Fibroblast of lung (primary cell): ENCODE measurements at regions not wholly inside any gene's neighbourhood (a gene's known extent, or its start where the extent isn't known, plus 50 kb on each side); places are given as distances from the start of the nearest gene placed in this dataset.

Source experiments
- DNase-seq, 2 donors: peaks; one replicate each; pipeline versions ENCODE4 v3.0.0 to v3.0.0-alpha.2; 2010; ENCODE audit warnings: low read depth in 2 of 2
- H2AFZ ChIP-seq: 2 replicates; pipeline ENCODE4 v1.5.1; 2012; ENCODE audit warnings: low read length, control low read depth, inconsistent platforms
- H3K27ac ChIP-seq: 2 replicates; pipeline ENCODE4 v1.5.1; 2011; ENCODE audit warnings: low read length, control low read depth; ENCODE audit not compliant: insufficient read depth
- H3K27me3 ChIP-seq: 2 replicates; pipeline ENCODE4 v1.5.1; 2011; ENCODE audit warnings: mild to moderate bottlenecking, low read length; ENCODE audit not compliant: control insufficient read depth, insufficient read depth
- H3K36me3 ChIP-seq: 2 replicates; pipeline ENCODE4 v1.5.1; 2011; ENCODE audit warnings: low read length; ENCODE audit not compliant: control insufficient read depth, insufficient read depth
- H3K4me1 ChIP-seq: 2 replicates; pipeline ENCODE4 v1.5.1; 2011; ENCODE audit warnings: low read length; ENCODE audit not compliant: control insufficient read depth, insufficient read depth; ENCODE audit errors: extremely low read depth
- H3K4me2 ChIP-seq: 2 replicates; pipeline ENCODE4 v1.5.1; 2011; ENCODE audit warnings: low read length, control low read depth; ENCODE audit not compliant: insufficient read depth; ENCODE audit errors: extremely low read depth
- H3K4me3 ChIP-seq, 4 experiments: fragments of 200-600 bp in 1 of 4; sonication (generic) in 1 of 4; replicated peaks in 1 of 4; 2 replicates each; pipeline ENCODE4 v1.5.1; 2011 to 2016; ENCODE audit warnings: low read length in 4 of 4, low read depth in 3 of 4, mild to moderate bottlenecking in 3 of 4, control low read depth in 2 of 4, inconsistent platforms in 1 of 4, mixed read lengths in 1 of 4; ENCODE audit not compliant: insufficient read depth in 1 of 4; ENCODE audit errors: control extremely low read depth in 1 of 4
- H3K79me2 ChIP-seq: 2 replicates; pipeline ENCODE4 v1.5.1; 2012; ENCODE audit warnings: mild to moderate bottlenecking, low read length, inconsistent platforms; ENCODE audit not compliant: control insufficient read depth, insufficient read depth
- H3K9ac ChIP-seq: 2 replicates; pipeline ENCODE4 v1.5.1; 2011; ENCODE audit warnings: mild to moderate bottlenecking, low read length, control low read depth; ENCODE audit not compliant: insufficient read depth
- H3K9me3 ChIP-seq: 2 replicates; pipeline ENCODE4 v1.5.1; 2012; ENCODE audit warnings: low read depth, low read length; ENCODE audit not compliant: control insufficient read depth, insufficient read depth
- H4K20me1 ChIP-seq: 2 replicates; pipeline ENCODE4 v1.5.1; 2011; ENCODE audit warnings: low read length; ENCODE audit not compliant: control insufficient read depth, insufficient read depth; ENCODE audit errors: extremely low read depth
- EZH2 ChIP-seq: IDR thresholded peaks from 2 replicates; pipeline ENCODE4 v1.5.1; 2012; ENCODE audit warnings: low read length, control low read depth, mild to moderate bottlenecking; ENCODE audit errors: missing control alignments
- TF ChIP-seq, protein P1 (sequence below), 2 donors: IDR thresholded peaks in 1 of 2; conservative IDR thresholded peaks in 1 of 2; 1 replicate in 1 of 2; 2 replicates in 1 of 2; pipeline ENCODE4 v1.5.1; 2011 to 2012; ENCODE audit warnings: low read length in 2 of 2, control low read depth in 1 of 2, inconsistent platforms in 1 of 2, low read depth in 1 of 2, mild to moderate bottlenecking in 1 of 2

DNA sequence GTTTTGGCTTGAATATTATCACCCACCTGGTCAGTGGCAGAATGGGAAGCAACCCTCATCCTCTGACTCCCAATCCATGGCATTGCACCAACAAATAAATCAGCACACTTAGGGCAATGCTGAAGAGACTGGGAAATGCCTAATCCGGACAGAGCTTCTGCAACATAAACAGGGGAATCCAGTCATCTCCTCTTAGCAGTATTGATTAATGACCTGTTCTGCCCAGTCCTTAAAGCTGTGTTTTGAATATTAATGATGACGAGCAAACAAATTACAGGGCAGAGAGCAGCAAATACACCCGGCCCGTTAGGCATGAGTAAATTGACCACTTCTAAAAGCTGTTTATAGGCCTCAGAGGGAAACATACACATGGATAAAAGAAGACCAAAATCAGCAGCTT lies 77.0 kb upstream of the B3GAT2 start:
- peaks cover 3% of the 10 kb centered on the region for H3K27me3 ChIP-seq
- TF ChIP-seq, protein P1, sequence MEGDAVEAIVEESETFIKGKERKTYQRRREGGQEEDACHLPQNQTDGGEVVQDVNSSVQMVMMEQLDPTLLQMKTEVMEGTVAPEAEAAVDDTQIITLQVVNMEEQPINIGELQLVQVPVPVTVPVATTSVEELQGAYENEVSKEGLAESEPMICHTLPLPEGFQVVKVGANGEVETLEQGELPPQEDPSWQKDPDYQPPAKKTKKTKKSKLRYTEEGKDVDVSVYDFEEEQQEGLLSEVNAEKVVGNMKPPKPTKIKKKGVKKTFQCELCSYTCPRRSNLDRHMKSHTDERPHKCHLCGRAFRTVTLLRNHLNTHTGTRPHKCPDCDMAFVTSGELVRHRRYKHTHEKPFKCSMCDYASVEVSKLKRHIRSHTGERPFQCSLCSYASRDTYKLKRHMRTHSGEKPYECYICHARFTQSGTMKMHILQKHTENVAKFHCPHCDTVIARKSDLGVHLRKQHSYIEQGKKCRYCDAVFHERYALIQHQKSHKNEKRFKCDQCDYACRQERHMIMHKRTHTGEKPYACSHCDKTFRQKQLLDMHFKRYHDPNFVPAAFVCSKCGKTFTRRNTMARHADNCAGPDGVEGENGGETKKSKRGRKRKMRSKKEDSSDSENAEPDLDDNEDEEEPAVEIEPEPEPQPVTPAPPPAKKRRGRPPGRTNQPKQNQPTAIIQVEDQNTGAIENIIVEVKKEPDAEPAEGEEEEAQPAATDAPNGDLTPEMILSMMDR (conservative IDR thresholded peaks at IDR 0.05 in 1 of 2, IDR thresholded peaks at IDR 0.05 in 1 of 2; ENCODE audit: low read depth in 1 of 2, low read length in 2 of 2): no peak
- no peak for TF ChIP-seq EZH2
- no peak overlapping the region for H2AFZ ChIP-seq
- H4K20me1 ChIP-seq: no peaks in the 10 kb centered on the region
- no peak overlapping the region for H3K4me2 ChIP-seq
- no peaks in the 10 kb centered on the region for H3K4me1 ChIP-seq
- DNase-seq: no peak
- no peaks in the 10 kb centered on the region for H3K9me3 ChIP-seq
- H3K79me2 ChIP-seq: no peaks in the 10 kb centered on the region
- no peaks in the 10 kb centered on the region for H3K36me3 ChIP-seq
- no peak overlapping the region for H3K9ac ChIP-seq
- no peak overlapping the region for H3K27ac ChIP-seq
- H3K4me3 ChIP-seq: no peak overlapping the region

DNA sequence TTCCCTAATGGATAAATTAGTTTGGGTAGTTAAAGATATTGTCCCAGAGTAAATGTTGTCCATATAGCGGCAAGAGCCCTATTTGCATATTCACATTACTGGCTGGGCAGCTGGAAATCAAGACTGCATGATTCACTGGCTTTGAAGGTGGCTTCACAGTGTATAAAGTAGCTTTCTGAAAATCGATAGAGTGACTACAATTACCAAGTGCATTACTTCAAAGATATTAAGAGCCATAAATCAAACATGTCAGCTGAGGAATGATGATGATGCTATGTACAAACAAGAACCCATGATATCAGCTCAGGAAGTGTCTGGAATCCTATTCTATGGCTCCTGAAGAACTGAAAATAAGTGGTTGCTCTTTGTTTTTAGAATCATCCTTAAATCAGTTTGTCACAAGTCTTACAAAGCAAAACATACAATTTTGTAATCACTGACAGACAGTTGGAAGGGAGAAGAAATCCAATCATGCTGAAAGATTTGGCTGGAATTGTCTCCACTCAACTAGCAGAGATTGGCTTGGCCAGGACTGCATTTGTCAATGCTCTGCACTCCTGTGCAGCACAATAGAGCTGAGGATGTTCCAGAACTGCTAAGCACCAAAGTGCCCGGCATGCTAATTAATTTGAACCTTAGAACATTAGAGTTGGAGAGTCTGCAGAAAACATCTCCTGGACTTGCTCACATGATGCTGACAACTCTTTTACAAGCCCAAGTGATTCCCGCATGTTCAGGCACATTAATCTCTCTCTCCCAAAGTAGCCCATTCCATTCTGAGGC lies 77.9 kb upstream of the B3GAT2 start:
- Histone ChIP-seq H3K27me3 (peaks cover 3% of the 10 kb centered on the region), H3K79me2 (no peaks in the 10 kb centered on the region), H3K9me3 (no peaks in the 10 kb centered on the region), H3K4me3 (no peak overlapping the region), H3K9ac (no peak overlapping the region), H3K4me2 (no peak overlapping the region), H3K4me1 (no peaks in the 10 kb centered on the region), H4K20me1 (no peaks in the 10 kb centered on the region), H3K36me3 (no peaks in the 10 kb centered on the region), H3K27ac (no peak overlapping the region), H2AFZ (no peak overlapping the region)
- TF ChIP-seq, protein P1 (conservative IDR thresholded peaks at IDR 0.05 in 1 of 2, IDR thresholded peaks at IDR 0.05 in 1 of 2; ENCODE audit: low read depth in 1 of 2, low read length in 2 of 2): no peak
- TF ChIP-seq EZH2: no peak
- DNase-seq: peak in 1 of 2 donors; percentile 30

DNA sequence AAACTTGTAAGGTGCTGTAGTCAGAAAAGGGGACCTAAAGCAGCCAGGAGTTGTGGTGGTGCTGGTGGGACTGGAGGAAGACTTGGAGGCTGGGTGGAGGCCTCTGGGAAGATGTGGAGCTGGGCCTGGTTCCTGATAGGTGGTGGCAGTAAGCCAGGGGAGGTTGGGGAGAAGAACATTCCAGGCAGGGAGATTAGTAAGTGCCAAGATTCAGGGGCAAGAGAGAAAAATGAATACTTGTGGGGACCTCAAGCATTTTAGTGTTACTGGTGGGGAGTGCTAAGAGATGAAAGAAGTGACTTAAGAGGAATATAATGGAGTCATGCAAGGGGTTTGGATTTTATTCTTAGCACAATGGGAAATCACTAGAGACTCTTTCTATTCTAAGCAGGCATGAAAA lies 79.0 kb upstream of the B3GAT2 start:
- TF ChIP-seq, protein P1 (conservative IDR thresholded peaks at IDR 0.05 in 1 of 2, IDR thresholded peaks at IDR 0.05 in 1 of 2; ENCODE audit: low read depth in 1 of 2, low read length in 2 of 2): no peak
- no peak for TF ChIP-seq EZH2
- no peak overlapping the region for H3K9ac ChIP-seq
- no peaks in the 10 kb centered on the region for H3K79me2 ChIP-seq
- no peaks in the 10 kb centered on the region for H3K4me1 ChIP-seq
- H3K36me3 ChIP-seq: no peaks in the 10 kb centered on the region
- no peak overlapping the region for H2AFZ ChIP-seq
- no peaks in the 10 kb centered on the region for H3K9me3 ChIP-seq
- H3K4me2 ChIP-seq: no peak overlapping the region
- H4K20me1 ChIP-seq: no peaks in the 10 kb centered on the region
- H3K4me3 ChIP-seq: no peak overlapping the region
- H3K27me3 ChIP-seq: peaks cover 3% of the 10 kb centered on the region
- no peak overlapping the region for H3K27ac ChIP-seq
- peak in 1 of 2 donors; percentile 60 for DNase-seq
